SU-DHL-6 (cell line): ENCODE measurements at regions not wholly inside any gene's neighbourhood (a gene's known extent, or its start where the extent isn't known, plus 50 kb on each side); places are given as distances from the start of the nearest gene placed in this dataset.

Source experiments
- H2AFZ ChIP-seq: fragments of 200-600 bp; sonication (generic); 2 replicates; pipeline ENCODE4 v1.6.1; 2014; ENCODE audit warnings: low read depth, mild to moderate bottlenecking, moderate library complexity, mixed read lengths, antibody characterized with exemption, low read length; ENCODE audit not compliant: severe bottlenecking
- H3F3A ChIP-seq: fragments of 200-600 bp; shearing (Covaris generic); 2 replicates; pipeline ENCODE4 v1.6.0; 2016; ENCODE audit warnings: antibody characterized with exemption, mild to moderate bottlenecking; ENCODE audit not compliant: insufficient read depth
- H3K27ac ChIP-seq: fragments of 200-600 bp; sonication (generic); 2 replicates; pipeline ENCODE4 v1.5.1; 2016; ENCODE audit warnings: low read depth, mild to moderate bottlenecking, low read length, moderate library complexity, mixed read lengths
- H3K27me3 ChIP-seq: fragments of 200-600 bp; sonication (generic), shearing (Covaris generic); 2 replicates; pipeline ENCODE4 v1.6.0; 2014; ENCODE audit warnings: mild to moderate bottlenecking, low read length
- H3K36me3 ChIP-seq: fragments of 200-600 bp; sonication (generic); 2 replicates; pipeline ENCODE4 v1.6.1; 2014; ENCODE audit warnings: mild to moderate bottlenecking, low read length, mixed read lengths
- H3K4me2 ChIP-seq: fragments of 300-600, 200-600 bp; shearing (Covaris generic), sonication (generic); 2 replicates; pipeline ENCODE4 v1.6.0; 2014; ENCODE audit warnings: low read length, low read depth, mild to moderate bottlenecking; ENCODE audit not compliant: poor library complexity, severe bottlenecking
- H3K4me3 ChIP-seq: fragments of 200-600 bp; sonication (generic); 2 replicates; pipeline ENCODE4 v1.5.1; 2014; ENCODE audit warnings: antibody characterized with exemption, low read length, mild to moderate bottlenecking, mixed read lengths; ENCODE audit not compliant: insufficient read depth, poor library complexity, severe bottlenecking
- H3K79me2 ChIP-seq: fragments of 200-600 bp; sonication (generic); 2 replicates; pipeline ENCODE4 v1.6.1; 2014; ENCODE audit warnings: mild to moderate bottlenecking, low read length, moderate library complexity; ENCODE audit not compliant: insufficient read depth
- H3K9ac ChIP-seq: fragments of 200-600 bp; sonication (generic); 2 replicates; pipeline ENCODE4 v1.7.0; 2014; ENCODE audit warnings: mild to moderate bottlenecking, low read length
- H3K9me2 ChIP-seq: fragments of 200-600 bp; sonication (generic); replicated peaks from 2 replicates; pipeline ENCODE4 v1.6.1; 2014; ENCODE audit warnings: low read length; ENCODE audit not compliant: insufficient read depth
- H3K9me3 ChIP-seq: fragments of 200-600 bp; sonication (generic); 2 replicates; pipeline ENCODE4 v1.6.1; 2014; ENCODE audit warnings: low read length, mixed read lengths; ENCODE audit not compliant: insufficient read depth
- H4K20me1 ChIP-seq: fragments of 200-600 bp; sonication (generic); 2 replicates; pipeline ENCODE4 v1.6.1; 2014; ENCODE audit warnings: low read depth, mild to moderate bottlenecking, antibody characterized with exemption, low read length, moderate library complexity, mixed read lengths
- EZH2phosphoT487 ChIP-seq: fragments of 200-600 bp; sonication (generic), shearing (Covaris generic); conservative IDR thresholded peaks from 2 replicates; pipeline ENCODE4 v1.6.1; 2018; ENCODE audit warnings: mild to moderate bottlenecking, antibody characterized with exemption, low read length, moderate library complexity, mixed read lengths
- TF ChIP-seq, protein P1 (sequence below): fragments of 200-600 bp; sonication (generic); IDR thresholded peaks from one replicate; pipeline ENCODE4 v1.5.1; 2017; ENCODE audit warnings: antibody characterized with exemption, mild to moderate bottlenecking, low read length, moderate library complexity; ENCODE audit not compliant: insufficient read depth, poor library complexity, severe bottlenecking

DNA sequence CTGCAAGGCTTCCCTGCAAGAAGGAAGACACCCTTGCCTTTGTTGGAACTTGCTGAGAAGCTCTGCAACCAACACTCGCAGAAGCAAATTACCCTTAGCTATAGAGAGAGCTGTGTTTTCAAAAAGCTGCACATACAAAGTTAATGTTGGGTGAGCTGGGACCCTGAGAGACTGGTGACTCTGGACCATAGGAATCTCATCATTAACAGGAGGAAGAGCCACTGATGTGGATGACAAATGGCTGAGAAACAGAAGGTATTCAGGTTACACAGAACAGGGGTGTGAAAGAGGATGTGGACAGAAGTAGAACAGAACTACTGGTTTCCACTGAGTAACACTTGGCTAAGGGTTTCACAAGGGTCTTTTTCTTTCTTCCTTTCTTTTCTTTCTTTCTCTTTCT, 493.5 kb downstream of the IRX1 start:
- Histone ChIP-seq H3K79me2 (no peaks in the 10 kb centered on the region), H3K4me3 (no peak overlapping the region), H3K27ac (no peak overlapping the region), H4K20me1 (no peaks in the 10 kb centered on the region), H3K27me3 (no peaks in the 10 kb centered on the region), H3K9ac (no peak overlapping the region), H2AFZ (no peak overlapping the region), H3K9me3 (no peaks in the 10 kb centered on the region), H3F3A (no peaks in the 10 kb centered on the region), H3K4me2 (no peak overlapping the region), H3K36me3 (no peaks in the 10 kb centered on the region), H3K9me2 (no peaks in the 10 kb centered on the region)
- TF ChIP-seq, protein P1, sequence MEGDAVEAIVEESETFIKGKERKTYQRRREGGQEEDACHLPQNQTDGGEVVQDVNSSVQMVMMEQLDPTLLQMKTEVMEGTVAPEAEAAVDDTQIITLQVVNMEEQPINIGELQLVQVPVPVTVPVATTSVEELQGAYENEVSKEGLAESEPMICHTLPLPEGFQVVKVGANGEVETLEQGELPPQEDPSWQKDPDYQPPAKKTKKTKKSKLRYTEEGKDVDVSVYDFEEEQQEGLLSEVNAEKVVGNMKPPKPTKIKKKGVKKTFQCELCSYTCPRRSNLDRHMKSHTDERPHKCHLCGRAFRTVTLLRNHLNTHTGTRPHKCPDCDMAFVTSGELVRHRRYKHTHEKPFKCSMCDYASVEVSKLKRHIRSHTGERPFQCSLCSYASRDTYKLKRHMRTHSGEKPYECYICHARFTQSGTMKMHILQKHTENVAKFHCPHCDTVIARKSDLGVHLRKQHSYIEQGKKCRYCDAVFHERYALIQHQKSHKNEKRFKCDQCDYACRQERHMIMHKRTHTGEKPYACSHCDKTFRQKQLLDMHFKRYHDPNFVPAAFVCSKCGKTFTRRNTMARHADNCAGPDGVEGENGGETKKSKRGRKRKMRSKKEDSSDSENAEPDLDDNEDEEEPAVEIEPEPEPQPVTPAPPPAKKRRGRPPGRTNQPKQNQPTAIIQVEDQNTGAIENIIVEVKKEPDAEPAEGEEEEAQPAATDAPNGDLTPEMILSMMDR = no peak
- TF ChIP-seq EZH2phosphoT487 = no peak

DNA sequence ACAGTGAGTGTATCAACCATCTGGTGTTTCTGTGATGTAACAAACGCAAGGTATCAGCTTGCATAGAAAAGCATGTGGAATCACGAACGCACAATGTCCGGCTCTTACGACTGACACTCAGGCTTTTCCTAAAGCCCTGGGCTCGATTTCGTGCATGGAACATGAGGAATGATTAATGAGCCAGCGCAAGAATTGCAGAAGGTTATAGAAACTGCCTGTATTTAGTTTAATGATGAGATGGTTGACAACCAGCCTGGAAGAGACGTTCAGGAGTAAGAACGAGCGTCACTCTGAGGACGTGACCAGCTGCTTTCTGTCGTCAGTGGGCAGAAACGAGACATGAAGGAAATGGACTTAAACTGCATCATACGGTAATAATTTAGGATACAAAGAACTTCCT, 497.6 kb downstream of the IRX1 start:
- no peaks in the 10 kb centered on the region for H3K79me2 ChIP-seq
- no peaks in the 10 kb centered on the region for H4K20me1 ChIP-seq
- no peaks in the 10 kb centered on the region for H3K9me3 ChIP-seq
- H2AFZ ChIP-seq = no peak overlapping the region
- H3K9me2 ChIP-seq = no peaks in the 10 kb centered on the region
- H3K4me3 ChIP-seq = no peak overlapping the region
- H3K27ac ChIP-seq = no peak overlapping the region
- no peak overlapping the region for H3K4me2 ChIP-seq
- H3F3A ChIP-seq = no peaks in the 10 kb centered on the region
- TF ChIP-seq EZH2phosphoT487 = no peak
- TF ChIP-seq, protein P1 = no peak
- no peaks in the 10 kb centered on the region for H3K27me3 ChIP-seq
- H3K36me3 ChIP-seq = no peaks in the 10 kb centered on the region
- H3K9ac ChIP-seq = no peak overlapping the region

DNA sequence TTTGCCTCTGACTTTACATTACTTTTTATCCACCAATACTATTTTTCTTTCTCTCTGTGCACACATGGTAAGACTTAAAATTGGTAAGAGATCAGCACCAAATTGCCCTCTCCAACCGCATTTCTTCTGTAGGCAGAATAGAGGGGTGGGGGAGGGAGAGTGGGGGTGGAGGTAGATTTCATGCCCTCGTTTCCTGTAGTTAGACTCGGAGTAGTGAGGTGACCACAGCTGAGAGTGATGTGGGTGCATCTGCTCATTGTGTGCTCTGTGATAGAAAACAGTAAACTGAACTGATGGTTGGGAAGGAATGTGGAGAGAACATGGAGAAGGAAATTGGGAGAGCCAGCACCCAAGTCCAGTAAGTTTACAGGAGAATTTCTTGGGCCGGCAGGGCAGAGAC, 498.3 kb downstream of the IRX1 start:
- H3K4me3 ChIP-seq = no peak overlapping the region
- H3K4me2 ChIP-seq = no peak overlapping the region
- no peak for TF ChIP-seq EZH2phosphoT487
- TF ChIP-seq, protein P1 = no peak
- no peaks in the 10 kb centered on the region for H3K9me3 ChIP-seq
- no peaks in the 10 kb centered on the region for H4K20me1 ChIP-seq
- H3F3A ChIP-seq = no peaks in the 10 kb centered on the region
- H3K9me2 ChIP-seq = no peaks in the 10 kb centered on the region
- H3K36me3 ChIP-seq = no peaks in the 10 kb centered on the region
- no peak overlapping the region for H2AFZ ChIP-seq
- no peaks in the 10 kb centered on the region for H3K79me2 ChIP-seq
- no peaks in the 10 kb centered on the region for H3K27me3 ChIP-seq
- no peak overlapping the region for H3K9ac ChIP-seq
- H3K27ac ChIP-seq = no peak overlapping the region
